NCI-H2227 (cell line): ENCODE measurements at regions not wholly inside any gene's neighbourhood (a gene's known extent, or its start where the extent isn't known, plus 50 kb on each side); places are given as distances from the start of the nearest gene placed in this dataset.

ENCODE experiments used
- DNase-seq: peaks from one replicate; lab custom pipeline; 2025; ENCODE audit not compliant: unreplicated experiment; lab: John Stamatoyannopoulos, UW

- no peak for DNase-seq
These were observed 60.1 kb upstream of the PLAC1 start for GRCh38 chrX:134718105-134718965.

GRCh38 chrX:134717698-134718097 is 59.4 kb upstream of the PLAC1 start:
- no peak for DNase-seq

- DNase-seq: no peak
These were observed 58.3 kb upstream of the PLAC1 start for GRCh38 chrX:134716620-134717012.

GRCh38 chrX:134715930-134716619 is 57.8 kb upstream of the PLAC1 start:
- no peak for DNase-seq

GRCh38 chrX:134714633-134715110 is 56.4 kb upstream of the PLAC1 start:
- DNase-seq: no peak

- peak; percentile 28 for DNase-seq
These were observed 55.4 kb upstream of the PLAC1 start for GRCh38 chrX:134713618-134714107.

GRCh38 chrX:134712272-134712671 is 54.0 kb upstream of the PLAC1 start:
- peak; percentile 19 for DNase-seq

GRCh38 chrX:134711135-134711921 is 53.1 kb upstream of the PLAC1 start:
- DNase-seq: no peak
